K562 (cell line): ENCODE measurements at regions not wholly inside any gene's neighbourhood (a gene's known extent, or its start where the extent isn't known, plus 50 kb on each side); places are given as distances from the start of the nearest gene placed in this dataset.

Source experiments
- ATAC-seq: fragments of 200-7000 bp; cut with Tn5 transposase; 3 replicates; pipeline ENCODE4 v1.9.1; 2020; ENCODE audit warnings: moderate library complexity
- BruUV-seq: library from RNA; stranded (reverse); fragments of 400-500 nt; replicated peaks from 2 replicates; lab custom pipeline; 2021; lab: Mats Ljungman, UMichigan
- CTCF ChIA-PET: fragments of 300-600 bp; formaldehyde crosslinking; extraction: SDS; loops from one replicate; lab custom pipeline; 2021; ENCODE audit warnings: low intra/inter-chr PET ratio; lab: Yijun Ruan, JAX
- POLR2A ChIA-PET: fragments of 300-600, 350-650 bp; sonication (Branson Sonifier 250); formaldehyde crosslinking; extraction: SDS; loops from one replicate; lab custom pipeline; 2021; ENCODE audit warnings: antibody characterized with exemption, inconsistent platforms; lab: Yijun Ruan, JAX
- DNase-seq, 4 experiments: peaks; one replicate each; pipeline versions ENCODE4 v3.0.0 to v3.0.0-alpha.2; 2011 to 2018; ENCODE audit warnings: low spot score in 3 of 4, mixed read lengths in 3 of 4; ENCODE audit errors: extremely low read depth in 1 of 4
- FAIRE-seq: peaks from 2 replicates; lab custom pipeline; 2011; peaks lifted over from hg19 to GRCh38; lab: Jason Lieb, UNC
- H2AFZ ChIP-seq: 2 replicates; pipeline ENCODE4 v1.6.0; 2011; ENCODE audit warnings: low read depth, low read length, control low read depth, inconsistent platforms
- H3K27ac ChIP-seq: fragments of 200-600 bp; 3 replicates; pipeline ENCODE4 v1.8.0; 2011; ENCODE audit warnings: low read depth, mild to moderate bottlenecking, control low read depth, inconsistent platforms, low read length, moderate library complexity, mixed read lengths; ENCODE audit errors: extremely low read depth
- H3K27me3 ChIP-seq, 2 experiments: fragments of 300-600 bp in 1 of 2; 2 replicates in 1 of 2; 3 replicates in 1 of 2; pipeline versions ENCODE4 v1.6.0 to v1.8.0; 2011; ENCODE audit warnings: inconsistent platforms in 2 of 2, low read length in 2 of 2, mild to moderate bottlenecking in 1 of 2, mixed read lengths in 1 of 2, moderate library complexity in 1 of 2; ENCODE audit not compliant: control insufficient read depth in 2 of 2, insufficient read depth in 2 of 2
- H3K36me3 ChIP-seq: fragments of 300-600 bp; 3 replicates; pipeline ENCODE4 v1.8.0; 2011; ENCODE audit warnings: mild to moderate bottlenecking, low read length, inconsistent platforms; ENCODE audit not compliant: control insufficient read depth, insufficient read depth
- H3K4me1 ChIP-seq, 2 experiments: fragments of 200-600 bp in 1 of 2; replicated peaks in 1 of 2; 2 replicates in 1 of 2; 3 replicates in 1 of 2; pipeline versions ENCODE4 v1.5.1 to v1.8.0; 2011; ENCODE audit warnings: inconsistent platforms in 2 of 2, low read length in 2 of 2, mild to moderate bottlenecking in 1 of 2, mixed read lengths in 1 of 2, moderate library complexity in 1 of 2; ENCODE audit not compliant: control insufficient read depth in 2 of 2, insufficient read depth in 2 of 2
- H3K4me2 ChIP-seq: 2 replicates; pipeline ENCODE4 v1.6.1; 2011; ENCODE audit warnings: low read length, control low read depth, inconsistent platforms, mixed read lengths; ENCODE audit not compliant: insufficient read depth
- H3K4me3 ChIP-seq: fragments of 200-600 bp; sonication (generic), shearing (Covaris generic); 2 replicates; pipeline ENCODE4 v1.5.1; 2016; ENCODE audit warnings: control low read depth, inconsistent platforms
- H3K79me2 ChIP-seq: fragments of 200-600 bp; 3 replicates; pipeline ENCODE4 v1.8.0; 2011; ENCODE audit warnings: low read length, inconsistent platforms; ENCODE audit not compliant: control insufficient read depth, insufficient read depth
- H3K9ac ChIP-seq, 2 experiments: 2 replicates each; pipeline versions ENCODE4 v1.6.0 to v1.6.1; 2011; ENCODE audit warnings: low read depth in 2 of 2, low read length in 2 of 2, control low read depth in 1 of 2, inconsistent platforms in 1 of 2, mild to moderate bottlenecking in 1 of 2, mixed read lengths in 1 of 2; ENCODE audit not compliant: insufficient read depth in 1 of 2
- H3K9me1 ChIP-seq: one replicate; pipeline ENCODE4 v1.6.0; 2011; ENCODE audit warnings: inconsistent platforms, mild to moderate bottlenecking, low read length, moderate library complexity; ENCODE audit not compliant: control insufficient read depth, insufficient read depth
- H3K9me3 ChIP-seq: replicated peaks from 2 replicates; pipeline ENCODE4 v1.5.1; 2011; ENCODE audit warnings: low read depth, low read length, inconsistent platforms; ENCODE audit not compliant: control insufficient read depth, insufficient read depth
- H4K20me1 ChIP-seq: replicated peaks from 2 replicates; pipeline ENCODE4 v1.6.1; 2011; ENCODE audit warnings: low read length, inconsistent platforms, mixed read lengths; ENCODE audit not compliant: control insufficient read depth, insufficient read depth
- L3MBTL2 ChIP-seq: fragments of 450-650 bp; IDR thresholded peaks from 2 replicates; pipeline ENCODE4 v1.6.1; 2016; ENCODE audit warnings: mild to moderate bottlenecking, moderate library complexity
- MGA ChIP-seq: fragments of 450-650 bp; IDR thresholded peaks from 2 replicates; pipeline ENCODE4 v1.6.1; 2016; ENCODE audit warnings: mild to moderate bottlenecking, moderate library complexity
- WGBS: fragments of 100-300 bp; shearing (Covaris generic); methylation state at CpG from one replicate; pipeline ENCODE4 v1.1.6; 2016; ENCODE audit warnings: low coverage, mixed read lengths; ENCODE audit not compliant: insufficient coverage; ENCODE audit errors: missing lambda C conversion rate; 5-methylcytosine and 5-hydroxymethylcytosine counted together
- in situ Hi-C: fragments of 300-500 bp; cut with MboI; formaldehyde crosslinking; loops from 4 replicates; pipeline ENCODE4 v1.15.0; 2018; ENCODE audit warnings: inconsistent platforms, mixed read lengths
- intact Hi-C: fragments of 100-400 bp; cut with micrococcal nuclease; formaldehyde crosslinking; loops from 2 replicates; pipeline ENCODE4 v1.14.2; 2022
- TF ChIP-seq, protein P1 (sequence below): fragments of 450-650 bp; formaldehyde crosslinking; IDR thresholded peaks from 2 replicates; pipeline ENCODE4 v1.4.0; 2022; ENCODE audit warnings: missing genetic modification characterization

- ATAC-seq, result peak; percentile 73
- Histone ChIP-seq H3K9me3 (no peaks in the 10 kb centered on the region), H3K9ac (no peak overlapping the region), H3K4me2 (0 out of 2 replicates have a peak overlapping the region, but pooled peaks have one; percentile 27), H2AFZ (peak overlapping the region; percentile 83), H3K36me3 (no peaks in the 10 kb centered on the region), H3K4me3 (no peak overlapping the region), H3K4me1 (no peaks in the 10 kb centered on the region), H3K27me3 (no peaks in the 10 kb centered on the region), H3K9me1 (no peaks in the 10 kb centered on the region), H3K79me2 (no peaks in the 10 kb centered on the region), H3K27ac (no peak overlapping the region), H4K20me1 (no peaks in the 10 kb centered on the region)
- peak in 2 of 4 experiments; percentile 4 to 9 for DNase-seq
- no TSS peak for BruUV-seq
- in situ Hi-C loops, result no loop called here
- ChIA-PET CTCF (no interaction called here), POLR2A (no interaction called here)
- TF ChIP-seq L3MBTL2 (0 out of 2 replicates have a peak, but pooled peaks have one; percentile 50), MGA (peak; percentile 63)
- TF ChIP-seq, protein P1, sequence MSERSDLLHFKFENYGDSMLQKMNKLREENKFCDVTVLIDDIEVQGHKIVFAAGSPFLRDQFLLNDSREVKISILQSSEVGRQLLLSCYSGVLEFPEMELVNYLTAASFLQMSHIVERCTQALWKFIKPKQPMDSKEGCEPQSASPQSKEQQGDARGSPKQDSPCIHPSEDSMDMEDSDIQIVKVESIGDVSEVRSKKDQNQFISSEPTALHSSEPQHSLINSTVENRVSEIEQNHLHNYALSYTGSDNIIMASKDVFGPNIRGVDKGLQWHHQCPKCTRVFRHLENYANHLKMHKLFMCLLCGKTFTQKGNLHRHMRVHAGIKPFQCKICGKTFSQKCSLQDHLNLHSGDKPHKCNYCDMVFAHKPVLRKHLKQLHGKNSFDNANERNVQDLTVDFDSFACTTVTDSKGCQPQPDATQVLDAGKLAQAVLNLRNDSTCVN, result no peak
- intact Hi-C loops, result no loop called here
- WGBS, result 10% methylated on average over 4 of the region's 4 CpGs
- FAIRE-seq, result no peak
Observed at GRCh38 chr6:113530769-113531168, 326.4 kb upstream of the MARCKS start.
